Suprapubic skin (tissue), 4 donors: ENCODE measurements at regions not wholly inside any gene's neighbourhood (a gene's known extent, or its start where the extent isn't known, plus 50 kb on each side); places are given as distances from the start of the nearest gene placed in this dataset.

Source experiments
- CTCF ChIP-seq, 2 donors: fragments of 200-600 bp in 1 of 2; fragments of 450-650 bp in 1 of 2; sonication (generic) in 1 of 2; IDR thresholded peaks; one replicate each; pipeline ENCODE4 v1.5.1; 2016 to 2019; ENCODE audit warnings: antibody characterized with exemption in 2 of 2, mild to moderate bottlenecking in 1 of 2, moderate library complexity in 1 of 2
- EP300 ChIP-seq: sonication (generic); formaldehyde crosslinking; IDR thresholded peaks from one replicate; pipeline ENCODE4 v1.6.1; 2017; ENCODE audit warnings: antibody characterized with exemption
- POLR2A ChIP-seq, 2 donors: fragments of 450-650 bp; IDR thresholded peaks; one replicate each; pipeline ENCODE4 v1.6.1; 2017; ENCODE audit warnings: antibody characterized with exemption in 2 of 2, mild to moderate bottlenecking in 2 of 2, moderate library complexity in 2 of 2
- POLR2AphosphoS5 ChIP-seq, 3 donors: sonication (generic); formaldehyde crosslinking; IDR thresholded peaks; one replicate each; pipeline ENCODE4 v1.6.1; 2017; ENCODE audit warnings: antibody characterized with exemption in 3 of 3

GRCh38 chr10:90229486-90229885 lies 528.1 kb downstream of the KIF20B start:
- TF ChIP-seq CTCF (IDR thresholded peaks at IDR 0.05) (no peak), POLR2A (IDR thresholded peaks at IDR 0.05) (no peak), EP300 (no peak), POLR2AphosphoS5 (IDR thresholded peaks at IDR 0.05) (no peak)
